Peyer's patch (tissue), 4 donors: ENCODE measurements at regions not wholly inside any gene's neighbourhood (a gene's known extent, or its start where the extent isn't known, plus 50 kb on each side); places are given as distances from the start of the nearest gene placed in this dataset.

ENCODE experiments used
- DNase-seq, 3 donors: peaks; one replicate each; pipeline ENCODE4 v3.0.0-alpha.2; 2017 to 2019
- H3K27ac ChIP-seq, 4 donors: fragments of 200-600 bp; sonication (generic); one replicate each; pipeline ENCODE4 v1.5.1; 2016 to 2019
- H3K27me3 ChIP-seq, 2 donors: fragments of 200-600 bp; sonication (generic); one replicate each; pipeline ENCODE4 v1.5.1; 2019
- H3K36me3 ChIP-seq, 3 donors: fragments of 200-600 bp; sonication (generic); one replicate each; pipeline ENCODE4 v1.5.1; 2016 to 2019
- H3K4me1 ChIP-seq, 4 donors: fragments of 200-600 bp; sonication (generic); one replicate each; pipeline ENCODE4 v1.5.1; 2016 to 2019
- H3K4me3 ChIP-seq, 4 donors: fragments of 200-600 bp; sonication (generic); 1 replicate in 3 of 4; 2 replicates in 1 of 4; pipeline ENCODE4 v1.5.1; 2016 to 2019; ENCODE audit warnings: mild to moderate bottlenecking in 1 of 4
- H3K9me3 ChIP-seq, 4 donors: fragments of 200-600 bp; sonication (generic); one replicate each; pipeline ENCODE4 v1.5.1; 2016 to 2019; ENCODE audit warnings: mild to moderate bottlenecking in 1 of 4
- POLR2A ChIP-seq, 2 donors: fragments of 450-650 bp; IDR thresholded peaks; one replicate each; pipeline ENCODE4 v1.5.1; 2017; ENCODE audit warnings: antibody characterized with exemption in 2 of 2, mild to moderate bottlenecking in 2 of 2, moderate library complexity in 2 of 2
- TF ChIP-seq, protein P1 (sequence below), 6 experiments: fragments of 450-650 bp in 4 of 6; fragments of 200-600 bp in 2 of 6; sonication (generic) in 1 of 6; IDR thresholded peaks; one replicate each; pipeline ENCODE4 v1.5.1; 2017 to 2019; ENCODE audit warnings: antibody characterized with exemption in 6 of 6, mild to moderate bottlenecking in 3 of 6, moderate library complexity in 1 of 6

DNA sequence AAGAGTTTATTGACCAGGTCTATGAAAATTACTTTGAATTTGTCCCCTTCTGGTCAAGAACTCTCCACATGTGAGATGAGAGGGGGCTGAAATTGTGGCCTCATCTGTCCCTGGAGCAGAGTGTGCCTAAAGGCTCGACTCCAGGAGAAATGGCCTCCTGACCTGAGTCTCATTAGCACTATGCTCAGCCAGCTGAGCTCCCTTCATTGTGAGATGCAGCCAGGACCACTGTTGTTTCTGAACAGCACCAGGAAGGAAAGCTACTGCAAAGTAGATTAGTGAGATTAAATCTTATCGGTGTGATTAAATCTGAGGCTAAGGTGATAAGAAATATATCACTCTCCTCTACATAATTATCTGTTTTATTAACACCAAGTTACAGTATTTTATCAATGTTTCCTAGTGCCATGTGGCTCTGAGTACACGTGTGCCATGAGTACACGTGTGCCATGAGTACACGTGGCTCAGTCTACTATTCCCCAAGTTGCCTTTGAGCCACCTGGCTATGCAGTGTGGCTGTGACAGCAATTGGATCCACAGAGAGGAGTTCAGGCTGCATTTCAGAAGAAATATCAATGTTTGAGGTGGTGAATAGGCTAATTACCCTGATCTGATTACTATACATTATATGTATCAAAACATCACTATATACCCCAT is 126.9 kb downstream of the IPMK start:
- TF ChIP-seq, protein P1, sequence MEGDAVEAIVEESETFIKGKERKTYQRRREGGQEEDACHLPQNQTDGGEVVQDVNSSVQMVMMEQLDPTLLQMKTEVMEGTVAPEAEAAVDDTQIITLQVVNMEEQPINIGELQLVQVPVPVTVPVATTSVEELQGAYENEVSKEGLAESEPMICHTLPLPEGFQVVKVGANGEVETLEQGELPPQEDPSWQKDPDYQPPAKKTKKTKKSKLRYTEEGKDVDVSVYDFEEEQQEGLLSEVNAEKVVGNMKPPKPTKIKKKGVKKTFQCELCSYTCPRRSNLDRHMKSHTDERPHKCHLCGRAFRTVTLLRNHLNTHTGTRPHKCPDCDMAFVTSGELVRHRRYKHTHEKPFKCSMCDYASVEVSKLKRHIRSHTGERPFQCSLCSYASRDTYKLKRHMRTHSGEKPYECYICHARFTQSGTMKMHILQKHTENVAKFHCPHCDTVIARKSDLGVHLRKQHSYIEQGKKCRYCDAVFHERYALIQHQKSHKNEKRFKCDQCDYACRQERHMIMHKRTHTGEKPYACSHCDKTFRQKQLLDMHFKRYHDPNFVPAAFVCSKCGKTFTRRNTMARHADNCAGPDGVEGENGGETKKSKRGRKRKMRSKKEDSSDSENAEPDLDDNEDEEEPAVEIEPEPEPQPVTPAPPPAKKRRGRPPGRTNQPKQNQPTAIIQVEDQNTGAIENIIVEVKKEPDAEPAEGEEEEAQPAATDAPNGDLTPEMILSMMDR (IDR thresholded peaks at IDR 0.05), result no peak
- TF ChIP-seq POLR2A (IDR thresholded peaks at IDR 0.05), result no peak

DNA sequence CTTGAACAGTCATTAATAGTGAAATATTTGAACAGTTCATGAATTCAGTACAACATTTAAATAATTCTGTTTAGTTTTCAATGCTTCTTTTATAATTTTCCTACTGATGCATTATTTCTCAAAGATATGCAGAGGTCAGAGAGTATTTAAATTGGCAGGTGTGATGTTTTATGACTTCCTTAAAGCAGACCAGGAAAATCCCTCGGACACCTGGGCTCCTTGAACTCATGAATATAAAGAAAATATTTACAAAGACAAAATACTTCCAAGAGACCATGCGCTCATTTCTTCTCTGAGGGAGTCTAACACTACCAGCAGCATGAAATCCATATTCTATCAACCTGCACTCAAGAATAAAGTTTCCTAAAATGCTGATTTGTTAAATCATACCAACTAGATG is 127.6 kb downstream of the IPMK start:
- H3K36me3 ChIP-seq, result no peaks in the 10 kb centered on the region
- H3K4me3 ChIP-seq, result no peak overlapping the region
- H3K9me3 ChIP-seq, result no peaks in the 10 kb centered on the region
- no peak overlapping the region for H3K27ac ChIP-seq
- DNase-seq, result no peak
- TF ChIP-seq POLR2A (IDR thresholded peaks at IDR 0.05), result no peak
- TF ChIP-seq, protein P1 (IDR thresholded peaks at IDR 0.05), result no peak
- H3K4me1 ChIP-seq, result no peaks in the 10 kb centered on the region
- no peaks in the 10 kb centered on the region for H3K27me3 ChIP-seq

More for the DNA sequence above, 126.9 kb downstream of the IPMK start:
- H3K27ac ChIP-seq, result no peak overlapping the region
- H3K4me1 ChIP-seq, result no peaks in the 10 kb centered on the region
- no peak overlapping the region for H3K4me3 ChIP-seq
- no peaks in the 10 kb centered on the region for H3K36me3 ChIP-seq
- H3K9me3 ChIP-seq, result no peaks in the 10 kb centered on the region
- H3K27me3 ChIP-seq, result no peaks in the 10 kb centered on the region
- DNase-seq, result no peak

DNA sequence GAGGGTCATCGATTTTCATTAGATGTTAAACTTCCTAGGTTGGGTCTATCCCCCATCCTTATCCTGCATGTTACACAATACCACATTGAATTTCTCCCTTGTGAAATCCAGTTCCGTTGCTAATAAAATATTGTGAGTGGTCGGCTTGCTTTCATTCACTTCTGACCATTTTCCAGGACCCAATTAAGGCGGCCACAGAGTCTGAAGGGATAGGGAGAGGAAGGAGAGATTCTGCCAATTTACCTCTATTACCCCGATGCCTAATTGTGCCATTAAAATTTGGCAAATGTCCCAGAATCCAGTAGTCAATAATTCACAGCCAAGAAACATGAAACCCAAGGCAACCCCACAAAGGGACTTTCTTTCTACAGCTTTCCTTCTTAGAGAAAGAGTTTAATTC is 129.9 kb downstream of the IPMK start:
- DNase-seq, result no peak
- no peaks in the 10 kb centered on the region for H3K27me3 ChIP-seq
- H3K4me3 ChIP-seq, result no peak overlapping the region
- H3K36me3 ChIP-seq, result no peaks in the 10 kb centered on the region
- H3K9me3 ChIP-seq, result no peaks in the 10 kb centered on the region
- TF ChIP-seq, protein P1 (IDR thresholded peaks at IDR 0.05), result no peak
- no peak for TF ChIP-seq POLR2A (IDR thresholded peaks at IDR 0.05)
- no peaks in the 10 kb centered on the region for H3K4me1 ChIP-seq
- no peak overlapping the region for H3K27ac ChIP-seq

DNA sequence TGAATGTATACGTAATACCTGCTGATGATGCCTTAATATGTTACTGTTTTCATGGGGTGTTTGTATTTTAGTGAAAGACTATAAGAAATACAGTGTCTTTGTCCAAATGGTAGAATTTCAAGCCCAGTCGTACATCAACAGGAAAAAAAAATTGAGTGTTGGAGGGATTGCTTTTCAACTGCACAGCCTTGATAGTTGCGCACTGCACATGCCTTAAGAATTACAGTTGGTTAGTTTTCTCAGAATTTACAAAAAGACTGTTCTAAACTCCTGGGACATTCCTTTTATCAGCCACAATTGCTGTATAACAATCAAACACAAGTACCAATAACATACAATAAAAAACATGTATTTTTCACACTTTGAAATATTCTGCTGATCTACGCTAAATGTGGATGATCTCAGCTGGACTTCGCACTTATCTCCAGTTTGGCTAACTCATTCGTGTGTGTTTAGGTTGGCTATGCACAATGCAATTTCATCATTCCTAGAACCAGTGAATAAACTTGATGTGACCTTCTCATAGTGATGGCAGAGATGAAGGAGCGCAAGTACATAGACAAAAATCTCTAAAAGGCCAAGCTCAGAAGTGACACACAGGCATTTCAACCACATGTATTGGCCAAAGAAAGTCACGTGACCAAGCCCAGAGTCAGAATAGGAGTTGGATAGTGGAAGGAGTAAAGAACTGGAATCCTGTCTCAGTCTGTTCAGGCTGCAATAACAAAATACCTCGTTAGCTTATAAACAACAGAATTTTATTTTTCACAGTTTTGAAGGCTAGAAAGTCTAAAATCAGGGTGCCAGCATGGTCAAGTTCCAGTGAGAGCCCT is 152.3 kb downstream of the IPMK start:
- H3K9me3 ChIP-seq, result no peaks in the 10 kb centered on the region
- no peaks in the 10 kb centered on the region for H3K4me1 ChIP-seq
- DNase-seq, result no peak
- no peak overlapping the region for H3K27ac ChIP-seq
- no peak overlapping the region for H3K4me3 ChIP-seq
- no peaks in the 10 kb centered on the region for H3K36me3 ChIP-seq
- H3K27me3 ChIP-seq, result no peaks in the 10 kb centered on the region
- TF ChIP-seq, protein P1 (IDR thresholded peaks at IDR 0.05), result no peak
- TF ChIP-seq POLR2A (IDR thresholded peaks at IDR 0.05), result no peak

DNA sequence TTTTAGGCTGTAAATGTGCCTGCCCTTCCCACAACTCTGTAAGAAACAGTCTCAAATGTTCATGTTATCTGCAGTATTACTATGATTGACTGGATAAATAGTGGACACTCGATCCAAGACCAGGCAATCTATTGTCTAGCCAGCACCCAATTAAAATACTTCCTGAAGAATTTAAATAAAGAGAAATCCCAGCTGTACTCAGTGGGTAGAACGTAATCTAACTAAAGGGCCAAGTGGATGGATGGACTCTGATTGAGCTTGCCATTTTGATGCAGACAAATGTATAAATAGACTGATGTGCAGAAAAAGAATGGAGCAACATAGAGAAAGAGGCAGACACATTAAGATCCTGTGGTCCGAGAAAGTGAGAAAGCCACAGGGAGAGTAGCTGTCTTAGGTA is 158.0 kb downstream of the IPMK start:
- no peak overlapping the region for H3K27ac ChIP-seq
- TF ChIP-seq, protein P1 (IDR thresholded peaks at IDR 0.05), result no peak
- no peak for TF ChIP-seq POLR2A (IDR thresholded peaks at IDR 0.05)
- H3K36me3 ChIP-seq, result no peaks in the 10 kb centered on the region
- no peaks in the 10 kb centered on the region for H3K9me3 ChIP-seq
- no peaks in the 10 kb centered on the region for H3K4me1 ChIP-seq
- DNase-seq, result no peak
- no peaks in the 10 kb centered on the region for H3K27me3 ChIP-seq
- no peak overlapping the region for H3K4me3 ChIP-seq
